Thoracic aorta (tissue), 2 donors: ENCODE measurements at regions not wholly inside any gene's neighbourhood (a gene's known extent, or its start where the extent isn't known, plus 50 kb on each side); places are given as distances from the start of the nearest gene placed in this dataset.

Source experiments
- ATAC-seq: fragments of 150-250 bp; one replicate; pipeline ENCODE4 v1.8.0; 2017; ENCODE audit warnings: low read depth; ENCODE audit not compliant: insufficient number of reproducible peaks, low FRiP score
- DNase-seq: peaks from one replicate; pipeline ENCODE4 v3.0.0-alpha.2; 2020; ENCODE audit warnings: low spot score
- H3K27ac ChIP-seq, 2 donors: fragments of 200-600 bp; sonication (generic); 1 replicate in 1 of 2; 2 replicates in 1 of 2; pipeline ENCODE4 v1.5.1; 2016; ENCODE audit warnings: mild to moderate bottlenecking in 2 of 2, moderate library complexity in 2 of 2
- H3K27me3 ChIP-seq: fragments of 200-600 bp; sonication (generic); replicated peaks from 2 replicates; pipeline ENCODE4 v1.6.0; 2016; ENCODE audit warnings: mild to moderate bottlenecking; ENCODE audit not compliant: insufficient read depth
- H3K36me3 ChIP-seq: fragments of 200-600 bp; sonication (generic); one replicate; pipeline ENCODE4 v1.5.1; 2016
- H3K4me1 ChIP-seq, 2 donors: fragments of 200-600 bp; sonication (generic); 1 replicate in 1 of 2; 2 replicates in 1 of 2; pipeline versions ENCODE4 v1.5.1 to v1.6.0; 2016; ENCODE audit warnings: low read depth in 2 of 2, mild to moderate bottlenecking in 1 of 2; ENCODE audit not compliant: control insufficient read depth in 1 of 2
- H3K4me3 ChIP-seq: fragments of 200-600 bp; sonication (generic); 2 replicates; pipeline ENCODE4 v1.5.1; 2016; ENCODE audit warnings: mild to moderate bottlenecking
- H3K9me3 ChIP-seq: fragments of 200-600 bp; sonication (generic); 2 replicates; pipeline ENCODE4 v1.5.1; 2016
- CTCF ChIP-seq: fragments of 200-600 bp; sonication (generic); IDR thresholded peaks from one replicate; pipeline ENCODE4 v1.5.1; 2019; ENCODE audit warnings: antibody characterized with exemption

DNA sequence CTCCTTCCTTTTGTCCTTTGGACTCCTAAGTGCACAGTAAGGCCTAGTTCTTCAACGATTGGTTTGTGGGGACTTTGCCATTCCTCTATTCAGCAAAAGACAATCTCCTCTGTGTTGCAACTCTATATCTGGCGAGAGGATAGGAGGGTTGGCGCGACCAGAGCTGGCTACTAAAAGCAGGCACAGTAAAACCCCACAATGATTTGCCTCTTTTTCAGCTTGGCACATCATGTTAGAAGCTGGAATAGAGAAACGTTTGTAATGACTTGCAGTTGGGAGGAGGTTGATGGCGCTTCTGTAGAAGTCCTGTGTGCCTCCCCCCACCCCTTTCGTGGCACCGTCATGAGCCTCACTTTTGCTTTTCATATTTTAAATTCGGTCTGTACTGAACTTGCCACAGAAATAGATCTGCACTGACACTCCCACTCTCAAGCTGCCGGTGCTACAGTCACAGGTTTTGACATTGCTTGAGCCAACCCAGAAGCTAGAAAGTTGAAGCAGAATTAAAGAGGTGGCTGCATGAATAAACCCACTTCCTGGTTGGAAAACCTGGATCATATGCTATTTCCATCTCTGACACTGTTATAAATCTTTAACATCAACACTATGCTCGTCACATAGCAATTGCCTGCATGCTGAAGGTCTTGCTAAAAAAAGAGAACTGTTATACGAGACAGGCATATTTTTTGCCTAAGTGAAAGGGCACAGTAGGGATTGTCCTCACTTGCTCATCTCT, 315.3 kb upstream of the PRICKLE1 start:
- TF ChIP-seq CTCF = no peak
- H3K27ac ChIP-seq = no peak overlapping the region
- ATAC-seq (no peak), DNase-seq (no peak)
- H3K4me3 ChIP-seq = no peak overlapping the region
- H3K4me1 ChIP-seq = no peaks in the 10 kb centered on the region
- no peaks in the 10 kb centered on the region for H3K36me3 ChIP-seq
- H3K9me3 ChIP-seq = no peaks in the 10 kb centered on the region
- no peaks in the 10 kb centered on the region for H3K27me3 ChIP-seq

- Histone ChIP-seq H3K4me3 (no peak overlapping the region), H3K4me1 (no peaks in the 10 kb centered on the region), H3K9me3 (no peaks in the 10 kb centered on the region), H3K27ac (no peak overlapping the region), H3K36me3 (no peaks in the 10 kb centered on the region), H3K27me3 (no peaks in the 10 kb centered on the region)
- TF ChIP-seq CTCF = no peak
- DNase-seq = no peak
- no peak for ATAC-seq
Measured at GRCh38 chr12:42903736-42904135, 314.2 kb upstream of the PRICKLE1 start.

DNA sequence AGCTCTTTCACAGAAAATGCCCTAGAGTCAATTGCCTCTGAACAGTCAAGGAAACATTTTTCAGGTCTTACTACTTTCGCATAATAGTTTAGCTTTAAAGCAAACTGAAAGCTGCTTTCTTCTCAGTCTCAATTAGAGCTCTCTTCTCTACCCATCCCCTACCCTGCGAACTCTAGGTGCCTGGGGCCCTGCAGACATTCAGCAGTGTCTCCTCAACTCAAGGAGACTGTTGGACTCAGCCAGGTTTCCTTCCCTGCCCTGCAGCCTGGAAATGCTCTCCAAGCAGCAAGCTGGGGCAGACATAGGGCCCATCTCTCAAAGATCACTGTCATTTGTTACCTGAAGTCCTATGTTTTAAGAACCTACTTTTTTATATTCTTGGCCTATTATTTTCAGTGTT, 312.5 kb upstream of the PRICKLE1 start:
- Histone ChIP-seq H3K9me3 (no peaks in the 10 kb centered on the region), H3K4me1 (no peaks in the 10 kb centered on the region), H3K36me3 (no peaks in the 10 kb centered on the region), H3K4me3 (no peak overlapping the region), H3K27ac (no peak overlapping the region), H3K27me3 (no peaks in the 10 kb centered on the region)
- DNase-seq (no peak), ATAC-seq (no peak)
- no peak for TF ChIP-seq CTCF

DNA sequence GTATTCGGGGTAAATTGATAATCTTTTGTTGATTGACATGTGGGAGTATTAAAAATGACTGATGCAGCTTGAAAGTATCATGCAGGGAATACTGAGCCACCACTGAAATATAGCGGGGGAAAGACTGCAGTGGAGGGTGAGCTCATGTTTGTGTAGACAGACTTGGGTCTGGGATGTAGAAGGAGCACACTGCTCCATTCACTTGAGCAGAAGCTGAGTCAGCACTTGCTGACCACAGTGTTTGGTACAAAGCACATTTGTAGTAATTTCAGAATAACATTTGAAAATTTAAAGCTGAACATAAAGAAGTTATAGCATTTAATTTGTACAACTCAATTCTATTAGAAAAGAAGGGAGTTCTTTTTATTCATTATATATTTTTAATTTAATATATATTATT, 304.3 kb upstream of the PRICKLE1 start:
- ATAC-seq (no peak), DNase-seq (no peak)
- Histone ChIP-seq H3K27ac (no peak overlapping the region), H3K9me3 (peaks cover 2% of the 10 kb centered on the region), H3K4me1 (no peaks in the 10 kb centered on the region), H3K36me3 (no peaks in the 10 kb centered on the region), H3K27me3 (no peaks in the 10 kb centered on the region), H3K4me3 (no peak overlapping the region)
- TF ChIP-seq CTCF = no peak

DNA sequence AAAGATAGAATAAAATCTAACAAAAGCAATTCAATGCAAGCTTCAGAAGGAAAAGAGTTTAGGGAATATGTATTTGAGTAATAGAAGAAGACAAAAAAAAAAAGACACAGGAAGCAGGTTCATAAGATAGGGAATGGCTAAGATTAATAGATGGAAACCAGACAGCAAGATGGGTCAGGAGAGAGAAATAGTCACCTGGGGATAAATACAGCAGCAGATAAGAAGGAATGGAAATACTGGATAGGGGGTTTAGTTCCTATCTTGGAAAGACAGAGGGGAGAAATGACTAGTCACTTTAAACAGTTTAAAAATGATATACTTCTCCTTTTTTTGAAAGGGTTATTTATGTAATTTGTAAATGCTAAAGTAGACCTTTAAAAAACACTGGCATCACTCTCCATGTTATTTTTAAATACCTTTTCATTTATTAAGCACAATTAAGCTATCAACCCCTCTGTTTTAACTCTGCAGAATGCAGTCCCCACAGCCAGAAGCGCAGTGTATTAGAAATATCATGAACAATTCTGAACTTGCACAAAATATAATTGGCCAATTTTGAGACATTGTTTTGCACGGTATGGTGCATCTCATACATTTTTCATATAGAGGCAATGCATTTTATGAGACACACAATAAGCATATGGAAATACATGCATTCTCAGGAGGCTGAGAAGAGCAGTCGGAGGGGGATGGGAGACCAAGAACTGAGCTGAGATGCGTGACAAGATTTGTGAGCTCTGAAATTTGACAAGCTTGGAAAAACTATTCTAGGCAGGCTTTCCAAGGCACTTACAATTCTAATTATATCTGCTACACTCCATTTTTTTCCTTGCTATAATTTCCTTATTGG, 303.4 kb upstream of the PRICKLE1 start:
- Histone ChIP-seq H3K9me3 (peaks cover 5% of the 10 kb centered on the region), H3K4me3 (no peak overlapping the region), H3K4me1 (no peaks in the 10 kb centered on the region), H3K36me3 (no peaks in the 10 kb centered on the region), H3K27me3 (no peaks in the 10 kb centered on the region), H3K27ac (no peak overlapping the region)
- DNase-seq (no peak), ATAC-seq (no peak)
- TF ChIP-seq CTCF = no peak
